IMR-90 (cell line): ENCODE measurements at regions not wholly inside any gene's neighbourhood (a gene's known extent, or its start where the extent isn't known, plus 50 kb on each side); places are given as distances from the start of the nearest gene placed in this dataset.

Experiments
- ATAC-seq: fragments of 200-7000 bp; cut with Tn5 transposase; 2 replicates; pipeline ENCODE4 v1.9.1; 2020; ENCODE audit warnings: low read depth, mild to moderate bottlenecking, moderate library complexity
- BruUV-seq: library from RNA; stranded (reverse); fragments of 400-500 nt; replicated peaks from 2 replicates; lab custom pipeline; 2021; lab: Mats Ljungman, UMichigan
- CTCF ChIA-PET: fragments of 300-600 bp; formaldehyde crosslinking; extraction: SDS; loops from one replicate; lab custom pipeline; 2021; ENCODE audit warnings: antibody characterized with exemption; lab: Yijun Ruan, JAX
- POLR2A ChIA-PET: fragments of 300-600 bp; sonication (Branson Sonifier 250); formaldehyde crosslinking; loops from one replicate; lab custom pipeline; 2022; ENCODE audit warnings: antibody characterized with exemption; ENCODE audit not compliant: unreplicated experiment; lab: Charles Lee
- DNase-seq: peaks from one replicate; pipeline ENCODE4 v3.0.0; 2013
- H2AFZ ChIP-seq: replicated peaks from 2 replicates; pipeline ENCODE3; 2013; ENCODE audit warnings: low read length, mild to moderate bottlenecking; ENCODE audit not compliant: poor library complexity
- H2AK5ac ChIP-seq: 2 replicates; pipeline ENCODE4 v1.6.1; 2013; ENCODE audit warnings: low read depth, low read length, inconsistent platforms
- H2AK9ac ChIP-seq: replicated peaks from 2 replicates; pipeline ENCODE3; 2013; ENCODE audit warnings: mild to moderate bottlenecking, low read depth, low read length, moderate library complexity; ENCODE audit not compliant: poor library complexity
- H2BK120ac ChIP-seq: 2 replicates; pipeline ENCODE4 v1.6.1; 2013; ENCODE audit warnings: low read depth, low read length, inconsistent platforms
- H2BK15ac ChIP-seq: 3 replicates; pipeline ENCODE4 v1.6.1; 2013; ENCODE audit warnings: low read depth, low read length, inconsistent platforms
- H2BK20ac ChIP-seq: 2 replicates; pipeline ENCODE4 v1.6.1; 2013; ENCODE audit warnings: low read depth, mild to moderate bottlenecking, inconsistent platforms, low read length, moderate library complexity
- H2BK5ac ChIP-seq: 2 replicates; pipeline ENCODE4 v1.6.1; 2013; ENCODE audit warnings: mild to moderate bottlenecking, low read depth, low read length, inconsistent platforms; ENCODE audit not compliant: poor library complexity, severe bottlenecking
- H3K14ac ChIP-seq: replicated peaks from 2 replicates; pipeline ENCODE4 v1.6.1; 2013; ENCODE audit warnings: low read depth, low read length, inconsistent platforms
- H3K18ac ChIP-seq: 2 replicates; pipeline ENCODE4 v1.6.1; 2013; ENCODE audit warnings: low read depth, low read length, control low read depth
- H3K23ac ChIP-seq: 2 replicates; pipeline ENCODE4 v1.6.1; 2013; ENCODE audit warnings: low read depth, low read length, inconsistent platforms
- H3K27ac ChIP-seq: 2 replicates; pipeline ENCODE4 v1.5.1; 2013; ENCODE audit warnings: mild to moderate bottlenecking, control low read depth, low read length; ENCODE audit not compliant: insufficient read depth
- H3K27me3 ChIP-seq: 2 replicates; pipeline ENCODE4 v1.6.1; 2013; ENCODE audit warnings: low read length; ENCODE audit not compliant: control insufficient read depth, insufficient read depth
- H3K36me3 ChIP-seq: 2 replicates; pipeline ENCODE4 v1.6.1; 2013; ENCODE audit warnings: low read length, mixed read lengths; ENCODE audit not compliant: control insufficient read depth, insufficient read depth
- H3K4ac ChIP-seq: 2 replicates; pipeline ENCODE4 v1.6.1; 2013; ENCODE audit warnings: low read depth, low read length, inconsistent platforms
- H3K4me1 ChIP-seq: 2 replicates; pipeline ENCODE4 v1.6.1; 2013; ENCODE audit warnings: low read length, mixed read lengths; ENCODE audit not compliant: control insufficient read depth, insufficient read depth
- H3K4me2 ChIP-seq: 2 replicates; pipeline ENCODE4 v1.6.1; 2013; ENCODE audit warnings: low read depth, mild to moderate bottlenecking, control low read depth, low read length, moderate library complexity
- H3K4me3 ChIP-seq: 2 replicates; pipeline ENCODE4 v1.5.1; 2013; ENCODE audit warnings: low read depth, mild to moderate bottlenecking, control low read depth, low read length, moderate library complexity; ENCODE audit not compliant: insufficient read depth
- H3K56ac ChIP-seq: 2 replicates; pipeline ENCODE4 v1.6.1; 2013; ENCODE audit warnings: low read length, inconsistent platforms; ENCODE audit not compliant: insufficient read depth; ENCODE audit errors: extremely low read depth
- H3K79me1 ChIP-seq, 2 experiments: 2 replicates each; pipeline ENCODE4 v1.6.1; 2013; ENCODE audit warnings: low read length in 2 of 2, inconsistent platforms in 1 of 2, low read depth in 1 of 2
- H3K9ac ChIP-seq: 2 replicates; pipeline ENCODE4 v1.6.1; 2013; ENCODE audit warnings: low read depth, low read length, control low read depth
- H3K9me1 ChIP-seq: 2 replicates; pipeline ENCODE4 v1.6.1; 2013; ENCODE audit warnings: low read length, inconsistent platforms; ENCODE audit not compliant: insufficient read depth
- H3K9me3 ChIP-seq: 2 replicates; pipeline ENCODE4 v1.6.1; 2013; ENCODE audit warnings: low read length; ENCODE audit not compliant: control insufficient read depth, insufficient read depth
- H4K20me1 ChIP-seq: 2 replicates; pipeline ENCODE4 v1.6.1; 2013; ENCODE audit warnings: low read length, inconsistent platforms; ENCODE audit not compliant: insufficient read depth
- H4K5ac ChIP-seq: 2 replicates; pipeline ENCODE4 v1.6.1; 2013; ENCODE audit warnings: mild to moderate bottlenecking, low read depth, low read length, control low read depth
- H4K8ac ChIP-seq, 2 experiments: 2 replicates each; pipeline ENCODE4 v1.6.1; 2013; ENCODE audit warnings: low read depth in 2 of 2, low read length in 2 of 2, control low read depth in 1 of 2, inconsistent platforms in 1 of 2
- H4K91ac ChIP-seq: 2 replicates; pipeline ENCODE4 v1.6.1; 2013; ENCODE audit warnings: low read depth, low read length, inconsistent platforms; ENCODE audit not compliant: insufficient read depth
- BHLHE40 ChIP-seq: fragments of 150-350 bp; IDR thresholded peaks from 2 replicates; pipeline ENCODE4 v1.6.1; 2016; ENCODE audit warnings: mild to moderate bottlenecking, low read depth, low read length
- CEBPB ChIP-seq: IDR thresholded peaks from 2 replicates; pipeline ENCODE4 v1.6.1; 2012; ENCODE audit warnings: low read depth, low read length, improper control_type of control experiment
- CHD1 ChIP-seq: IDR thresholded peaks from 2 replicates; pipeline ENCODE4 v1.6.1; 2012; ENCODE audit warnings: low read depth, low read length, improper control_type of control experiment
- ELK1 ChIP-seq: fragments of 150-350 bp; IDR thresholded peaks from 2 replicates; pipeline ENCODE4 v1.6.1; 2016; ENCODE audit warnings: low read depth, mild to moderate bottlenecking, low read length, moderate library complexity, borderline replicate concordance
- FOS ChIP-seq: fragments of 150-350 bp; IDR thresholded peaks from 2 replicates; pipeline ENCODE4 v1.6.1; 2016; ENCODE audit warnings: low read depth, low read length
- MAFK ChIP-seq: IDR thresholded peaks from 2 replicates; pipeline ENCODE4 v1.6.1; 2012; ENCODE audit warnings: low read depth, low read length, improper control_type of control experiment
- MAZ ChIP-seq: IDR thresholded peaks from 2 replicates; pipeline ENCODE4 v1.6.1; 2012; ENCODE audit warnings: low read depth, mild to moderate bottlenecking, low read length, improper control_type of control experiment, moderate library complexity, borderline replicate concordance
- MXI1 ChIP-seq: IDR thresholded peaks from 2 replicates; pipeline ENCODE4 v1.6.1; 2012; ENCODE audit warnings: low read depth, mild to moderate bottlenecking, low read length, moderate library complexity, borderline replicate concordance
- NFE2L2 ChIP-seq: fragments of 150-350 bp; IDR thresholded peaks from 2 replicates; pipeline ENCODE4 v1.6.1; 2016; ENCODE audit warnings: low read depth, mild to moderate bottlenecking, low read length
- POLR2A ChIP-seq: IDR thresholded peaks from 2 replicates; pipeline ENCODE4 v1.6.1; 2012; ENCODE audit warnings: mild to moderate bottlenecking, low read depth, low read length
- RAD21 ChIP-seq: IDR thresholded peaks from 2 replicates; pipeline ENCODE4 v1.6.1; 2012; ENCODE audit warnings: low read length, improper control_type of control experiment
- RCOR1 ChIP-seq: IDR thresholded peaks from 2 replicates; pipeline ENCODE4 v1.6.1; 2012; ENCODE audit warnings: mild to moderate bottlenecking, low read length, improper control_type of control experiment; ENCODE audit not compliant: insufficient replicate concordance
- RFX5 ChIP-seq: IDR thresholded peaks from 2 replicates; pipeline ENCODE4 v1.8.0; 2012; ENCODE audit warnings: low read depth, mild to moderate bottlenecking, low read length, moderate library complexity
- SMC3 ChIP-seq: fragments of 150-350 bp; IDR thresholded peaks from 2 replicates; pipeline ENCODE4 v1.6.1; 2016; ENCODE audit warnings: low read depth, mild to moderate bottlenecking, antibody characterized with exemption, low read length, moderate library complexity
- USF2 ChIP-seq: fragments of 150-350 bp; IDR thresholded peaks from 2 replicates; pipeline ENCODE4 v1.6.1; 2017; ENCODE audit warnings: mild to moderate bottlenecking, antibody characterized with exemption, low read length, low read depth
- WGBS, 2 experiments: methylation state at CpG; one replicate each; pipeline versions ENCODE4 v1.1.5 to v1.1.7; 2013; ENCODE audit warnings: missing lambda C conversion rate in 2 of 2; ENCODE audit not compliant: insufficient read length in 1 of 2; ENCODE audit errors: extremely low coverage in 2 of 2; 5-methylcytosine and 5-hydroxymethylcytosine counted together
- dilution Hi-C: fragments of 300-500 bp; cut with HindIII; formaldehyde crosslinking; loops from one replicate; pipeline ENCODE4 v1.14.3; 2018; ENCODE audit warnings: low sequenced_read_pairs; ENCODE audit not compliant: unreplicated experiment
- in situ Hi-C: fragments of 300-500 bp; cut with MboI; formaldehyde crosslinking; loops from 3 replicates; pipeline ENCODE4 v1.14.3; 2019; ENCODE audit warnings: low sequenced_read_pairs, inconsistent platforms, mixed read lengths
- intact Hi-C: fragments of 100-400 bp; cut with micrococcal nuclease; formaldehyde crosslinking; loops from 2 replicates; pipeline ENCODE4 v1.10.0; 2022
- TF ChIP-seq, protein P1 (sequence below): conservative IDR thresholded peaks from 2 replicates; pipeline ENCODE4 v1.5.1; 2012; ENCODE audit warnings: mild to moderate bottlenecking, low read depth, low read length, improper control_type of control experiment

DNA sequence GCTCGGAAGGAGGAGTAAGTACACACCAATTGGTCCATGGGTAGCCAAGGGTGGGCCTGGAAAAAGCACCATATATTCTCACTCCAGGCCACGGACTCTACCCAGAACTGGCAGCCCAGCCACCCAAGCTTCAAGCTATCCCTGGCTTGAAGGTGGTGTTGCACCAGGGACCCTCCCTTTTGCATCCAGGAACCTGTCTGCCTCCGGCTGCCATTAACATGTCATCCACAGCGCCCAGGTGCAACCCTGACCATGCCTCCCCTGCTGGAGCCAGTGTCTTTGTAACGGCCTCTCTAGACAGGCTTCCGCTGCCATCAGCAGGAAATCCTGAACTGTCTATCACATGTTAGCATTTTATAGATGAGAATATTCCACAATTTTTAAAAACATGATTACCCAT is 2158.5 kb upstream of the RAG2 start:
- Histone ChIP-seq H4K5ac (no peak overlapping the region), H3K9me3 (peaks cover 6% of the 10 kb centered on the region), H2AFZ (no peak overlapping the region), H3K56ac (no peak overlapping the region), H4K91ac (no peak overlapping the region), H4K20me1 (no peaks in the 10 kb centered on the region), H3K4me3 (no peak overlapping the region), H3K4me2 (no peak overlapping the region), H3K4ac (no peak overlapping the region), H3K9ac (no peak overlapping the region), H2BK15ac (no peak overlapping the region), H3K27me3 (no peaks in the 10 kb centered on the region), H2BK120ac (no peak overlapping the region), H2BK5ac (no peak overlapping the region), H3K18ac (no peak overlapping the region), H3K14ac (no peak overlapping the region), H3K27ac (no peak overlapping the region), H3K23ac (no peak overlapping the region), H3K9me1 (no peaks in the 10 kb centered on the region), H3K4me1 (no peaks in the 10 kb centered on the region), H3K79me1 (no peaks in the 10 kb centered on the region), H2AK5ac (no peak overlapping the region), H3K36me3 (no peaks in the 10 kb centered on the region), H4K8ac (no peak overlapping the region), H2BK20ac (no peak overlapping the region), H2AK9ac (peak overlapping the region; percentile 50)
- in situ Hi-C loops, result no loop called here
- dilution Hi-C loops, result no loop called here
- BruUV-seq, result no TSS peak
- DNase-seq (no peak), ATAC-seq (no peak)
- ChIA-PET CTCF (no interaction called here), POLR2A (no interaction called here)
- intact Hi-C loops, result no loop called here
- no CpG with 5 or more reads among the region's 6 CpGs for WGBS, 2 experiments
- TF ChIP-seq BHLHE40 (no peak), SMC3 (no peak), POLR2A (no peak), ELK1 (no peak), MAFK (no peak), NFE2L2 (no peak), FOS (no peak), CEBPB (no peak), MXI1 (no peak), RCOR1 (no peak), RFX5 (no peak), MAZ (no peak), RAD21 (no peak), USF2 (no peak), CHD1 (no peak)
- TF ChIP-seq, protein P1, sequence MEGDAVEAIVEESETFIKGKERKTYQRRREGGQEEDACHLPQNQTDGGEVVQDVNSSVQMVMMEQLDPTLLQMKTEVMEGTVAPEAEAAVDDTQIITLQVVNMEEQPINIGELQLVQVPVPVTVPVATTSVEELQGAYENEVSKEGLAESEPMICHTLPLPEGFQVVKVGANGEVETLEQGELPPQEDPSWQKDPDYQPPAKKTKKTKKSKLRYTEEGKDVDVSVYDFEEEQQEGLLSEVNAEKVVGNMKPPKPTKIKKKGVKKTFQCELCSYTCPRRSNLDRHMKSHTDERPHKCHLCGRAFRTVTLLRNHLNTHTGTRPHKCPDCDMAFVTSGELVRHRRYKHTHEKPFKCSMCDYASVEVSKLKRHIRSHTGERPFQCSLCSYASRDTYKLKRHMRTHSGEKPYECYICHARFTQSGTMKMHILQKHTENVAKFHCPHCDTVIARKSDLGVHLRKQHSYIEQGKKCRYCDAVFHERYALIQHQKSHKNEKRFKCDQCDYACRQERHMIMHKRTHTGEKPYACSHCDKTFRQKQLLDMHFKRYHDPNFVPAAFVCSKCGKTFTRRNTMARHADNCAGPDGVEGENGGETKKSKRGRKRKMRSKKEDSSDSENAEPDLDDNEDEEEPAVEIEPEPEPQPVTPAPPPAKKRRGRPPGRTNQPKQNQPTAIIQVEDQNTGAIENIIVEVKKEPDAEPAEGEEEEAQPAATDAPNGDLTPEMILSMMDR, result no peak
